ENCODE measurements at regions not wholly inside any gene's neighbourhood (a gene's known extent, or its start where the extent isn't known, plus 50 kb on each side); places are given as distances from the start of the nearest gene placed in this dataset.
A peak's percentile ranks its signal among the peaks of the same experiment; 100 is the strongest.
"Not testable (repeated sequence)": the region's sequence is repeated elsewhere in the genome, so short reads cannot be mapped to it uniquely, and the experiment has no call there.

DNA sequence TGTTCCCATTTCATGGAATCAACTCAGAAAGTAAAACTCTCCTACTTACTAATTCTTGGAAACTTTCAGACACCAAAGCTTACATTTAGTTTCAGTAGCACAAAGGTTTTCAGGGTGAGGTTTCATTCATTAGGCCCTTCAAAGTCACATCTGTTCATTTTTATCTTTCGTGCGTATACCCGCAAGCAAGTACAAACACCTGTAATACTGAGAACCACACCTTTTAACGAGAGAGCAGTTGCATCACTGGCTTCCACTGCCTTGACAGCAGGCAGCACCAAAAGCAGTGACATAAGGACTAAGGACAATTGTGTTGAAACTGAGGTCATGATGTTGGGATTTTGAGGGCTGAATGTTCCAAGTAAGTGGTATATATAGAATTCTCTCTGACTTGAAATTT lies 60.5 kb downstream of the GOLGA6L22 start:
- intact Hi-C loops (cut with DNase I, micrococcal nuclease); ATAC-seq; H3K36me3 ChIP-seq (ENCODE audit: low read depth); H3K4me3 ChIP-seq; H3K9me3 ChIP-seq; H3K4me1 ChIP-seq (ENCODE audit: low read depth); DNase-seq: not testable (repeated sequence)

GRCh38 chr15:22526537-22526936 lies 67.8 kb downstream of the GOLGA6L22 start:
- H3K4me3 ChIP-seq; H3K4me1 ChIP-seq (ENCODE audit: low read depth); DNase-seq; intact Hi-C loops (cut with DNase I, micrococcal nuclease); H3K36me3 ChIP-seq (ENCODE audit: low read depth); H3K9me3 ChIP-seq; ATAC-seq: not testable (repeated sequence)

- H3K9me3 ChIP-seq; ATAC-seq; intact Hi-C loops (cut with DNase I, micrococcal nuclease); H3K36me3 ChIP-seq (ENCODE audit: low read depth); DNase-seq; H3K4me1 ChIP-seq (ENCODE audit: low read depth); H3K4me3 ChIP-seq: not testable (repeated sequence)
Observed at GRCh38 chr15:22527016-22527415, 68.3 kb downstream of the GOLGA6L22 start.

- ATAC-seq; DNase-seq; H3K4me3 ChIP-seq; H3K9me3 ChIP-seq; intact Hi-C loops (cut with DNase I, micrococcal nuclease); H3K36me3 ChIP-seq (ENCODE audit: low read depth); H3K4me1 ChIP-seq (ENCODE audit: low read depth): not testable (repeated sequence)
Observed at GRCh38 chr15:22529200-22529599, 70.5 kb downstream of the GOLGA6L22 start.

DNA sequence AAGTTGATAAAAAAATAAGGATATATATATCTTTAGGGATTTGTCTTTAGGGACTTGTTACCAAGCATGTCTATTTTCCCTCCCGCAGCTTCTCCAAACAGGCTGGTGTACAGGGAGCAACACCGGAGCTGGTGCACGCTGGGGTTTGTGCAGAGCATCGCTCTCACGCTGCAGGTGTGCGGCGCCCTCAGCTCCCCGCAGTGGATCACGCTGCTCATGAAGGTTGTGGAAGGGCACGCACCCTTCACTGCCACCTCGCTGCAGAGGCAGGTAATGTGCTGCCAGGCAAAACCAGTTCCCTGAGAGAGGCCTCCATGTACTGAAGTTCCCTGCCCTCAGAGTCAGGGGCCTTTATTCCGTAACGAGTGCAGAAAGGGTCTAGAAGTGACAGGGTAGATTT lies 101.0 kb downstream of the GOLGA6L22 start:
- intact Hi-C loops (cut with DNase I, micrococcal nuclease); ATAC-seq; H3K4me3 ChIP-seq; DNase-seq; H3K9me3 ChIP-seq; H3K36me3 ChIP-seq (ENCODE audit: low read depth); H3K4me1 ChIP-seq (ENCODE audit: low read depth): not testable (repeated sequence)

GRCh38 chr15:22561716-22562115 lies 103.0 kb downstream of the GOLGA6L22 start:
- intact Hi-C loops (cut with DNase I, micrococcal nuclease); ATAC-seq; H3K4me1 ChIP-seq (ENCODE audit: low read depth); DNase-seq; H3K9me3 ChIP-seq; H3K36me3 ChIP-seq (ENCODE audit: low read depth); H3K4me3 ChIP-seq: not testable (repeated sequence)

GRCh38 chr15:22566510-22566909 lies 107.8 kb downstream of the GOLGA6L22 start:
- DNase-seq; H3K36me3 ChIP-seq (ENCODE audit: low read depth); H3K4me3 ChIP-seq; H3K4me1 ChIP-seq (ENCODE audit: low read depth); H3K9me3 ChIP-seq; intact Hi-C loops (cut with DNase I, micrococcal nuclease); ATAC-seq: not testable (repeated sequence)

GRCh38 chr15:22569486-22569885 lies 110.8 kb downstream of the GOLGA6L22 start:
- intact Hi-C loops (cut with DNase I, micrococcal nuclease); H3K9me3 ChIP-seq; H3K4me1 ChIP-seq (ENCODE audit: low read depth); H3K4me3 ChIP-seq; DNase-seq; H3K36me3 ChIP-seq (ENCODE audit: low read depth): not testable (repeated sequence)
- ATAC-seq = peak; percentile 22

DNA sequence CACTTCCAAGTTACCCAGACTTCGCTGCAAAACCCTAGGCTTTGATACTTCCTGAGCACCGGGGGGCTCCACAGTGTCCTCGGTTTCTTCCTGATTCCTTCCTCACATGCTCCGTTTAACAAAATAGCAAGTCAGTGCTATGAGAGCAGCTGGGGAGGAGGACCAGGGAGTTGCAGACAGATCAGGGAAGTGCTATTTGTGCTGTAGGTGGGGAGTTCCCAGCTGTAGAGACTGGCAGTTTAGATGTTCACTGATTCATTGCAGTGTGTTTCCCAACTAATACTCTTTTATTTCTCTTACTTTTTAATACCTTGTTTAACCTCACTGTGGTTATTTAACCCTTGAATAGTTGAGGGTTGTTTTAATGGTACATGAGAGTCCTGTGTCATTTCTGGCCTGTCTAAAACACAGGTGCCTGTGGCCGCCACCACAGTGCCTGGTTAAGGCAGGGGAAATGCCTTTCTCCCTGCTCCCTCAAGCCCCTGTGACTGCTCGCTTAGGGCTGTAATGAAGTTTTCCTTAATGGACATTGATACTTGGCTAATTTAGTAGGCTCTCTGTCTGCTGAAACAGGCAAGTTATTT lies 113.5 kb downstream of the GOLGA6L22 start:
- H3K36me3 ChIP-seq (ENCODE audit: low read depth); H3K4me1 ChIP-seq (ENCODE audit: low read depth); H3K9me3 ChIP-seq; DNase-seq; intact Hi-C loops (cut with DNase I, micrococcal nuclease); ATAC-seq; H3K4me3 ChIP-seq: not testable (repeated sequence)

DNA sequence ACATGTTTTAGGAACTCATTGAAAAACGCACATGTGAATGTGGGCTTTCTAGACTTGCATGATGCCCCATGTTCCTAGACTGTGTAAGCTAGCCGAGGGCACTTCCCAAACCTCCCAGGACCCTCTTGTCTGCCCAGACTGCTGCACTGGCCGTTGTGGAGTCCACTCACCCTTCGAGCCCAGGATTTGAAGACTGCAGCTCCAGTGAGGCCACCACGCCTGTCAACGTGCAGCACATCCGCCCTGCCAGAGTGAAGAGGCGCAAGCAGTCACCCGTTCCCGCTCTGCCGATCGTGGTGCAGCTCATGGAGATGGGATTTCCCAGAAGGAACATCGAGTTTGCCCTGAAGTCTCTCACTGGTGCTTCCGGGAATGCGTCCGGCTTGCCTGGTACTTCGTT lies 114.1 kb downstream of the GOLGA6L22 start:
- intact Hi-C loops (cut with DNase I, micrococcal nuclease); ATAC-seq; DNase-seq: not testable (repeated sequence)

GRCh38 chr15:22577828-22578227 lies 119.1 kb downstream of the GOLGA6L22 start:
- H3K4me1 ChIP-seq (ENCODE audit: low read depth); intact Hi-C loops (cut with DNase I, micrococcal nuclease); H3K4me3 ChIP-seq; H3K36me3 ChIP-seq (ENCODE audit: low read depth); ATAC-seq; DNase-seq; H3K9me3 ChIP-seq: not testable (repeated sequence)

More for the DNA sequence above, 114.1 kb downstream of the GOLGA6L22 start:
- not testable (repeated sequence) for H3K4me3 ChIP-seq; H3K9me3 ChIP-seq; H3K36me3 ChIP-seq (ENCODE audit: low read depth); H3K4me1 ChIP-seq (ENCODE audit: low read depth)

- intact Hi-C loops (cut with DNase I, micrococcal nuclease) = not testable (repeated sequence)
Observed at GRCh38 chr15:22579213-22579612, 120.5 kb downstream of the GOLGA6L22 start.

GRCh38 chr15:22587391-22587790 lies 128.7 kb downstream of the GOLGA6L22 start:
- H3K36me3 ChIP-seq (ENCODE audit: low read depth); DNase-seq; H3K4me1 ChIP-seq (ENCODE audit: low read depth); intact Hi-C loops (cut with DNase I, micrococcal nuclease); H3K9me3 ChIP-seq; ATAC-seq; H3K4me3 ChIP-seq: not testable (repeated sequence)

More at GRCh38 chr15:22579213-22579612, 120.5 kb downstream of the GOLGA6L22 start:
- DNase-seq; H3K9me3 ChIP-seq; ATAC-seq; H3K36me3 ChIP-seq (ENCODE audit: low read depth); H3K4me1 ChIP-seq (ENCODE audit: low read depth); H3K4me3 ChIP-seq: not testable (repeated sequence)

- H3K4me3 ChIP-seq; H3K4me1 ChIP-seq (ENCODE audit: low read depth); DNase-seq; H3K36me3 ChIP-seq (ENCODE audit: low read depth); ATAC-seq; H3K9me3 ChIP-seq; intact Hi-C loops (cut with DNase I, micrococcal nuclease): not testable (repeated sequence)
Observed at GRCh38 chr15:22598552-22598951, 139.8 kb downstream of the GOLGA6L22 start.

All from mucosa of descending colon (tissue), 3 donors.